Amygdala (tissue), 56 donors: ENCODE measurements at regions not wholly inside any gene's neighbourhood (a gene's known extent, or its start where the extent isn't known, plus 50 kb on each side); places are given as distances from the start of the nearest gene placed in this dataset.

Experiments
- DNase-seq, 56 donors: peaks; one replicate each; lab custom pipeline; 2025; lab: John Stamatoyannopoulos, UW

DNA sequence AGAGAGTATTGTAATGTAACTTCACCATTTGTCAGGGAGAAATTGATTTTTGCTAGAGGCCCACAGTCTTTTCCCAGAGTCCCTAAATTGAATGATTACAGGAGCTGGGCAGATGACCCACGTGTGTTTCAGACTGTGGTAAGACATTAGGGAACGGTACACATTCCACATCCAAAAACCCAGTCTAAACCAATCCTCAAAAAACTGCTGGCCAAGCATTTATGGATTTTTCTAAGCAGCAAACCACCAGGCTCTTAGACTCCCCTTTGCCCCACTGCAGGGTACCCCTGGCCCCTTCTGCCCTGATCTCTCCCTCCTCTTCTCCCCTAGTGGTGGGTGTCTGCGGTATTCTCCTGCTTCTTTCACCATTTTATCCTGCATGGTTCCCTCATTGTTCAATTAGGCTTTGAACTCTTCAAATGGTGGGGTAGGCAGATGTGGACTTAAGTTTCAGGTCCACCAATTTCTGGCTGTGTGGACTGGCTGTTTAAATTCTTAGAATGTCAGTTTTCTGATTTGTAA is 135.5 kb upstream of the SORCS3 start:
- no peak for DNase-seq

- DNase-seq, result no peak
Measured at GRCh38 chr10:104509981-104510380, 131.1 kb upstream of the SORCS3 start.

DNA sequence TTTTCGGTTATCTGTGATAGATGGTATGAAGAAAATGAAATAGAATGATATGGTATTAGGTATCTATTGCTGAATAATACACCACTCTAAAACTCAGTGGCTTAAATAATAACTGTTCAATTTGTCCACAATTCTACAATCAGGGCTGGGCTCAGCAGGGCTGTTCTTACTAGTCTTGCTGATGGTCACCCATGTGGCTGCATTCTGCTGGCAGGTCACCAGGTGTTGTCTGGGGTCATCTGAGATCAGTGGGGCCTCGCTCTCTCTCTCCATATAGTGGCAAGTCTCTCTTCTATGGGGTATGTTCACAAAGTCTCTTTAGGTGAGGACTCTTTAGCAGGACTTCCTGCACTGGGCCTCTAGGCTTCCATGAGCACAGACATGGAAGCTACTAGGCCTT is 130.4 kb upstream of the SORCS3 start:
- no peak for DNase-seq

DNA sequence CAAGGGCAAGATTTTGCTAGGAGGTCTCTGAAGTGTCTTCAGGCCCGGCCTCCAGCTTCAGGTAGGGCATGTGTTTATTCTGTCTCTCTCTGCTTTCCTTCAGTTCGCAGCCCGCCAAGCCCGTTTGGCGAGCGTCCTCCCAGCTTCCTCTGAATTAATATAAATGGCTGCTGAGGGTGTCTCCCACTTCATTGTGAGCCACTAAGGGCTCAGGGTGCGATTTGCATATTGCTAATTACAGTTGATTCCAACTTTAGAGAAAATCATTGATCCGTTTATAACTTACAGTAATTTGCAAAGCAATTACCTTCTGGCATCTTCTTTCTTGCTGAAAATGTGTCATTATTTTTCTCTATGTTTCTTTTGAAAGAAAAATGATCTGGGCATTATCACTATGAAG is 128.3 kb upstream of the SORCS3 start:
- no peak for DNase-seq

DNA sequence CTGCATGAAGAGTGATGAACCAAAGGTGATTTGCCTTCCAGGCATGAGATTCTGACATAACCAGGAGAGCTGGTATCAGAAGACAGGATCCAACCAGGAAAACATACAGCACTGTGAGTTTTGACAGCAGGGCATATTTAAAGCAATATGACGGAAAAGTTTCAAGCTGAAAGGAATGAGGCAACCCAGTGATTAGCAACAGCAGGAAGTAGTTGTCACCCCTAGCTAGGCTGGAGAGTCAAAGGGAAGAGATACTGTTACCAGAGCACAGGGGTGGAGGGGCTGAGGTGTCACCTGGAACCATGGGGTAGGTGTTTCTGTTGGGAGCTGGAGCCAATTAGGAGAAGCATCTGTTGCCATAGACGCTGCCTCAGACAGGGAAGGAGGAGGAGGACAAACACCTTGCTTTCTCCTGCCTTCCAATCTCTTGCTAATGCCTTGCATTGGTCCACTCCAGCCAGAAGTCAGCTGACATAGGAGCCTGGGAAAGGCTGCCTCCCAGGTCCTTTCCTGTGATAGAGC is 125.4 kb upstream of the SORCS3 start:
- DNase-seq, result peak in 1 of 56 donors; percentile 12

GRCh38 chr10:104516986-104517385 is 124.1 kb upstream of the SORCS3 start:
- no peak for DNase-seq

DNA sequence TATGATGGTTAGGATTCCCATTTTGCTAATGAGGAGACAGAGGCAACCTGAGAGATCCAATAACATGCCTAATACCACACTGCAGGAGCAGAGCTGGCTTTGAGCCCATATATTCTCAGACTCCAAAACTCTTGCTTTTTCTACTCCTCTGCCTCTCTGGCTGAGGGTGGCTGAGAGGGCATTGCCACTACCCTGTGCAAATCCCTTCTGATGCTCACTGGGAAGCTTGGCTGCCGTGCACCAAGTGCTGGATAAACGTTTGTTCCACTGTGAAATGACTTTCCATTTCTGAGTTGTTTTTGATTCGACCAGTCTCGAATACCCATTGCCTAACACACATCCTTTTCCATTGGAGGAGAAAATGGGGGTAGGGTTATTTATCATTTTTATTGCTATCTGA is 123.1 kb upstream of the SORCS3 start:
- no peak for DNase-seq

GRCh38 chr10:104518891-104519290 is 122.2 kb upstream of the SORCS3 start:
- no peak for DNase-seq

GRCh38 chr10:104520653-104521052 is 120.4 kb upstream of the SORCS3 start:
- no peak for DNase-seq

DNA sequence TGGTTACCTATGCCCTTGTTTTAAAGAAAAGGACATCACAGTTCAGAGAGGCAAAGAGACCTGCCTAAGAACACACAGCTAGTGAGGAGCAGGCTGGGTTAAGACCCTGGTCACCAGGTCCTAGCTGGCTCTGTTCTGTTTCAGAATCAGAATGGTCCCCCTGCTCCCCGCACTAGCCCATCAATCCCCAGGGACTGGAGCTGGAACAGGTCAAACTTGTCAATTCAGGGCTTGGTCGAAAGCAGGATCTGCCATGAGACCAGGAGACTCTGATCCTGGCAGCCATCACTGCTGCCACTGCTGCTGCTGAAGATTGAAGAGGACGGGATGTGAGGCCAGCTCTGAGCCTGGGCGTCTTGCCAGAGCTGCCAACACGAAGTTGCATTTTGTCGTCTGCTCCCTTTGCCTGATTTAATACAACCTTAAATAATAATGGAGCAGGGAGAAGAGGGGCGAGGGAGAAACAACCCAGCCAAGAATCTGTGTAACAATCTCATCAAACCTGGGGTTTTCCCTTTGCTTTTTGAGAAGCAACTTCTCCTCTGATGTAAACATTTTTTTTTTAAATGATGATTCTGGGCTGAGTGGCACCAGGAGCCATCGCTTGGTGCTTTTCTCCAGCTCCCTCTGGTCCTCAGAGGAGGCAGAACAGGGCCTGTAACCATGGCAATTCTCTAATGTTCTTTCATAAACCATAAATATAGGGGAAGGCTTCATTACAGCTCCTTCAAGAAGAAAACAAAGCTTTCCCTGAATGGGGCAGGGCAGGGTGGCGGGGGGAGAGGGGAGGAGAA is 119.0 kb upstream of the SORCS3 start:
- peak in 41 of 56 donors; percentile 4 to 80 (median 37) for DNase-seq

DNA sequence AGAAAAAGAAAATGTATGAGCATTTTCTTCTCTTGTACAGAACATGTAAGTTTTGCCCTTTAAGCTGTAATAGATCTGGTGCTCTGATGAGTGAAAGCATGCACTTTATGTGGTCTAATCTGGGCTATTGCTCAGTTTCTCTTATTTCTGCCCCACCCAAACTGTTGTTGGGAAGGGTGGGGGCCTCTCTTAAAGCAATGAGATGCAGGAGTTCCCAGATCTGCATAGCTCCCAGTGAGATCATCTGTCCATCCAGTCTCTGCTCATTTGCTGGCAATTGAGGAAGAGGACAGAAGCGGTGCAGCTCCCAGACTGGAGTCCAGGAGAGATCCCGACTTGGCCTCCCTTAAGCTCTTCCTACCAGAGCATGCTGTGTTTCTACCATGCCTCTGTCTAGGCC is 114.9 kb upstream of the SORCS3 start:
- DNase-seq, result no peak

DNA sequence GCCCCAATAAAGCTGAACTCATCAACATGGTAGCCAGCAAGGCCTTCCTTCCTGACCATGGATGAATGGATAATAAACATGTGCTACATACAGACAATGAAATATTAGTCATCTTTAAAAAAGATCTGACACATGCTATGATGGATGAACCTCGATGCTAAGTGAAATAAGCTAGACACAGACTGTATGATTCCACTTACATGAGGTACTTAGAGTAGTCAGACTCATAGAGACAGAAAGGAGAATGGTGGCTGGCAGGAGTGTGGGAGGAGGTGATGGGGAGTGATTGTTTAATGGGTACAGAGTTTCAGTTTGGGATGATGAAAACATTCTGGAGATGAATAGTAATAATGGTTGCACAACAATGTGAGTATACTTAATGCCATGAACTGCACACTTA is 114.1 kb upstream of the SORCS3 start:
- DNase-seq, result no peak

DNA sequence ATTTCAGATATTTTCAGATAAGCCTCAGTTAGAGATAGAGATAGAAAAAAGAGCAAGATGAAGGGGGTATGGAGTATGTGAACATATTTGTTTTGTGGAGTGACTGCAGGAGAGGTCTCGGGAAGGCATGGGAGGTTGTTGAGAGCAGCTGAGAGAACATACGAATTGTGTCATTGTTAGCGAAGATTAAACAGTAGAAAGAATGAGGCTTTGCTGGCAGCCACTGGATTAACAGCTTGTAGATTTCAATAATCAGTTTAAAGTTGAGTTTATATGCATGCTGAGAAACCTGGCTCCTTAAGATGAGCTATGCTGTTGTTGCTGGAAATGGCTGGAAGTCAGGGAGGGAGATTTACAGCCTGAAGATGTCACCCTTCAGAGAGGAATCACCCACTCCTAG is 100.9 kb upstream of the SORCS3 start:
- DNase-seq, result no peak

DNA sequence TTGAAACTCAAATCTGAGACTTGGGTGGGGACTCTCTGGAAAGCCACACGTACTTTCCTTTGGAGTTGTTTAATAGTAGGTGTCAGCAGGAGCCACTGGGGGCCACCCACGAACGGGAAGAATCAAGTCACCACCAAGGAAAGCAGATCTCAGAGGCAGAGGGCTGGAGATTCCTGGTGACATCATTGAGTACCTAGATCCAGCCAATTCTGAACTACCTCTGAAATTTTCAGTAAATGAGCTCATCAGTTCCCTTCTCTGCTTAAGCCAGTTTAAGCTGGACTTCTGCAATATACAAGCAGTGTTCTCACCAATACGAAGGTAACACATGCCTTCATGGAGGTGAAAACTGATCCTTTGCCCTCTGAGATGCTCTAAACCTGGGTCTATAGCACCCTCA is 99.3 kb upstream of the SORCS3 start:
- DNase-seq, result no peak

DNA sequence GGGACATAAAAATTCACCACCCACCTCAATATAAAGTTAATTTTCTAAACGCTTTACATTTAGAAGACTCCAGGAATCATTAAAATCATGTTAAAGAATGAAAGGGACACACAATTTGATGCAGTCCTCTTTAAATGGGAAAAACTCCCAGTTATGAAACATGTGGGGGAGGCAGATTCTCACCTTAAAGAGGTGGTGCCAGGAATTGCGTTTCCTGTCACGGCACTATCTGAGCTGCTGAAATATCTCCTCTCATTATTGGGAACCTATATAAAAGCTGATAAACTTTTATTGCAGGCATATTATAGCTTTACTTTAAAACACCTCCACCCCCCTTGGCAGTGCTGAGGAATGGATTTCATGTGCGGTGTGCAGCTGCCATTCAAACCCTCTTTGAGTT is 94.8 kb upstream of the SORCS3 start:
- no peak for DNase-seq

GRCh38 chr10:104546756-104547155 is 94.3 kb upstream of the SORCS3 start:
- DNase-seq, result no peak

DNA sequence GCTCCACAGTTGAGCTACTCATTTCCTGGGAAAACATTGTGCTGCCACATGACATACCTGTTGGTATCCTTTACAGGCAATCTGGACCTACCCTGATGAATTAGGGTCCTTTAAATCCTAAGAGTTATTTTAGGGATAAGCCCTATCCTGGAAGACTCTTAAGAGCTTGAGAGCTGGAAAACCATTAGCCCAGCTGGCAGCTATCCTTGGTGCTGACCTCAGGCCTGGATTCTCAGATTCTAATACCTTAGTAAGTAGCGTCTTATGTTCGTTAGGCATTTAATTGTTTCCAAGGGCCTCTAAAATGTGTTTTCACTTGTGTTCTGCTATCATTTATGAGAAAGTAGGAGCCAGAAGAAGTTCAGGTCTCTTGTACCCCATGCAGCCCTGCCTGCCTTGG is 93.0 kb upstream of the SORCS3 start:
- DNase-seq, result no peak

- no peak for DNase-seq
Measured at GRCh38 chr10:104556831-104557230, 84.3 kb upstream of the SORCS3 start.

DNA sequence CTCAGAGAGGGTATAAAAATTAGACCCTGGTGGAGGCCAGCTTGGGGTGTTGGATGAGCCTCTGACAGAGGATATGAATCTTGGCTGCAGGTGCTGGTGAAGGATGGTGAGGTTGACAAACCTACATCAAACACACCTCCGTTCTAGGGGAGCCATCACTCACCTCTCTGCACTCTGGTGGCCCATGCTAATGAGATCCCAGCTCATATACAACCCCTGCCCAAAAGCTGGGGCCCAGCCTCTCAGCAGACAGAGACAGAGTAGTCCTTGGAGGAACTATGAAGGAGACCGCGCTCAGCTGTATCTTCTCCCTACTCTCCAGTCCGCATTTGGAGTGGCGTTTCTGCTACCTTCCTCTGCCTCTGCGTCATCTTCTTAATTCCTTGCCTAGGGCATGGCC is 83.1 kb upstream of the SORCS3 start:
- no peak for DNase-seq

- DNase-seq, result peak in 21 of 56 donors; percentile 2 to 77 (median 17)
Measured at GRCh38 chr10:104559935-104560334, 81.2 kb upstream of the SORCS3 start.

GRCh38 chr10:104563051-104563450 is 78.0 kb upstream of the SORCS3 start:
- no peak for DNase-seq

DNA sequence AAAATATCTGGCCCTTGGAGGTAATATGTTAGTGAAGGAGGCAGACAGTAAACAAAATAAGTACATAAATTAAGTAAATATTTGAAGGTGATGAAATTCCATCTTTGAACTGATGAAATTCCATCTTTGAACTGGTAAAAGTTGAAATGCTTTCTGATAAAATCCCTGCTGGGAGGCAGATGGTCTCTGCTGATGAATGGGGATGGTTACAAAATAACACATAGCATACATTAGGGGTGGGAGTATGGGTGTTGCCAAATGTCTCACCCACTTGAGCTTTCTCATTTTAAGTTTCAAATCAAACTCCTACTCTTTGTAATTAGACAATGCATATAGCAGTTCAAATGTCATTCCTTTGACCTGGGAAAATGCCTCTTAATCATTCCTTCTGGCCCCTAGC is 77.5 kb upstream of the SORCS3 start:
- no peak for DNase-seq
